ENCODE measurements at regions not wholly inside any gene's neighbourhood (a gene's known extent, or its start where the extent isn't known, plus 50 kb on each side); places are given as distances from the start of the nearest gene placed in this dataset.

DNA sequence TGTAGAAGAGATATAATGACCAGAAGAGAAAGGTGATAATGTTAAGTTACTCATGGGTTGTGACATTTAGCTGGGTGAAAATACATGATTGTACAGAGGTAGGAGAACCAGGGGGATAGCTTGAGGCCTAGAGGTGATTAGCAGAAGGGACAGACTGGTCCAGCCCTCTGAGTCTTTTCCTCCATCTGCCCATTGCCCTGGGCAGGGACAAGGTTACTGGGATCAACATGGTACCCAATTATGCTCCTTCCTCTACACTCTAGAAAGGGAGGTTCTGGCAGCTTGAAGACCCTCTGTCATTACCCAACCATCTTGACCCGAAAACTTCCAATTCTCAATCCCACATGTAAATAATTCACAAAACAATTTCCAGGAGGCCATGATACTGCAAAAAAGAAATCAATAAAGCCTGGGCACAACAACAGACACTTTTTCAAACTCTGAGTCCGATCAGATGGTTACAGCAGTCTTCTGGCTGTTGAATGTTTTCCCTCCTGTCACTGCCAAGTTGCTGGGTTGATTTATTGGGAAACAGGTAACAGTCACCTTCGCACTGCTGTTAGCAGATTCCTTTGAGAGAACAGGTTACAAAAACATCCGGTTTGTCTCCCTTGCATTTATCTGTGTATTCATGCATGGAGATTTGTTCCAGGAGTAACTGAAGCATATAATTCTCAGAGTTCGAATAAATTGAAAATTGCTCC lies 239.1 kb upstream of the HTR2A start:
- TF ChIP-seq POLR2A (IDR thresholded peaks at IDR 0.05): no peak
- TF ChIP-seq, protein P1, sequence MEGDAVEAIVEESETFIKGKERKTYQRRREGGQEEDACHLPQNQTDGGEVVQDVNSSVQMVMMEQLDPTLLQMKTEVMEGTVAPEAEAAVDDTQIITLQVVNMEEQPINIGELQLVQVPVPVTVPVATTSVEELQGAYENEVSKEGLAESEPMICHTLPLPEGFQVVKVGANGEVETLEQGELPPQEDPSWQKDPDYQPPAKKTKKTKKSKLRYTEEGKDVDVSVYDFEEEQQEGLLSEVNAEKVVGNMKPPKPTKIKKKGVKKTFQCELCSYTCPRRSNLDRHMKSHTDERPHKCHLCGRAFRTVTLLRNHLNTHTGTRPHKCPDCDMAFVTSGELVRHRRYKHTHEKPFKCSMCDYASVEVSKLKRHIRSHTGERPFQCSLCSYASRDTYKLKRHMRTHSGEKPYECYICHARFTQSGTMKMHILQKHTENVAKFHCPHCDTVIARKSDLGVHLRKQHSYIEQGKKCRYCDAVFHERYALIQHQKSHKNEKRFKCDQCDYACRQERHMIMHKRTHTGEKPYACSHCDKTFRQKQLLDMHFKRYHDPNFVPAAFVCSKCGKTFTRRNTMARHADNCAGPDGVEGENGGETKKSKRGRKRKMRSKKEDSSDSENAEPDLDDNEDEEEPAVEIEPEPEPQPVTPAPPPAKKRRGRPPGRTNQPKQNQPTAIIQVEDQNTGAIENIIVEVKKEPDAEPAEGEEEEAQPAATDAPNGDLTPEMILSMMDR (IDR thresholded peaks at IDR 0.05): no peak
- intact Hi-C loops (cut with DNase I): no loop called here
- Histone ChIP-seq H3K27ac (no peak overlapping the region), H3K4me1 (no peaks in the 10 kb centered on the region), H3K9me3 (no peaks in the 10 kb centered on the region), H3K27me3 (no peaks in the 10 kb centered on the region), H3K36me3 (no peaks in the 10 kb centered on the region), H3K4me3 (no peak overlapping the region)
- WGBS, 4 donors: 71 to 79% (median 75%) methylated on average over 5 of the region's 5 CpGs
- ATAC-seq (no peak), DNase-seq (no peak)

DNA sequence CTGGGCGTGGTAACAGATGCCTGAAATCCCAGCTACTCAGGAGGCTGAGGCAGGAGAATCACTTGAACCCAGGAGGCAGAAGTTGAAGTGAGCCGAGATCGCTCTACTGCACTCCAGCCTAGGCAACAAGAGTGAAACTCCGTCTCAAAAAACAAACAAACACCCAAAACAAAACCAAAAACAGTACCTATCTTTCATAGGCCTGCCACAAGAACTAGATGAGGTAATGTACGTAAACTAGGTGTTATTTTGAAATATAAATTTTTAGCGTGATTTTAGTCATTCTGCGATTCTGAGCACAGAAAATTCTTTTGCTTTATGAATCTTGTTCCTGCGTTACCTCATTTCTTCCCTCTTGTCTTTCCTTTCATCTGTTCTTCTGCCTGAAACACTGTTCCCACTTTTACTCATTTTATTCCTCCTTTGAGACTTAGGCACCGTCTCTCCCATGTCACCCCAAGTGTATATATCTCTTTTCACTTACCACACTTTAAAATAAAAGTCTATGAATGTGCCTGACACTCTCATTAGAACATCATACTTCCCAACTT lies 238.2 kb upstream of the HTR2A start:
- intact Hi-C loops (cut with DNase I): no loop called here
- H3K9me3 ChIP-seq: no peaks in the 10 kb centered on the region
- H3K4me3 ChIP-seq: no peak overlapping the region
- DNase-seq (no peak), ATAC-seq (no peak)
- no peaks in the 10 kb centered on the region for H3K36me3 ChIP-seq
- no peaks in the 10 kb centered on the region for H3K27me3 ChIP-seq
- WGBS, 4 donors: 77 to 88% (median 79%) methylated on average over 9 of the region's 9 CpGs
- no peaks in the 10 kb centered on the region for H3K4me1 ChIP-seq
- H3K27ac ChIP-seq: no peak overlapping the region
- TF ChIP-seq POLR2A (IDR thresholded peaks at IDR 0.05): no peak
- TF ChIP-seq, protein P1 (IDR thresholded peaks at IDR 0.05): no peak

DNA sequence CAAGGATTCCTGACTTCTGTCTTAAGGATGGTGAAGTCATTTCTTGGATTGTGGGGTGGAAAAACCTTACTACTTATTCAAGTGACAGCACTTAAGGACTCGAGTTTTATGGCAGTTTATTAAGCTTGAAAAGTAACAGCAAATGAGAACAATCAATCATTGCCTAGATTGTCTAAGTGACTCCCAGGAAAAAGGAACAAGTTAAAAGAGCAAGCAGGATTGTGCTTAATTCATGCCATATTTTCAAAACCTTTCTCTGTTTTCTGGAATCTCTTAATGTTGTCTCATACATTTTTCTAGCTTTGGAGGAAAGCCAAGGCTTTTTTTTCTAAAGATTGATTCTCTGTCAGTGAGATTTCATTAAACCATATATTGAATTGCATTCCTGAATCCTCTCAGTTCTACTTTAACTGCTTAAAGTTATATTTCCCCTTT lies 236.2 kb upstream of the HTR2A start:
- WGBS, 4 donors: 29 to 42% (median 35%) methylated on average over 1 of the region's 1 CpG
- no peaks in the 10 kb centered on the region for H3K9me3 ChIP-seq
- no peak overlapping the region for H3K4me3 ChIP-seq
- intact Hi-C loops (cut with DNase I): no loop called here
- no peaks in the 10 kb centered on the region for H3K27me3 ChIP-seq
- DNase-seq (no peak), ATAC-seq (no peak)
- H3K27ac ChIP-seq: no peak overlapping the region
- H3K36me3 ChIP-seq: no peaks in the 10 kb centered on the region
- no peaks in the 10 kb centered on the region for H3K4me1 ChIP-seq
- no peak for TF ChIP-seq POLR2A (IDR thresholded peaks at IDR 0.05)
- TF ChIP-seq, protein P1 (IDR thresholded peaks at IDR 0.05): no peak

- 71 to 77% (median 75%) methylated on average over 2 of the region's 2 CpGs for WGBS, 4 donors
- Histone ChIP-seq H3K27me3 (no peaks in the 10 kb centered on the region), H3K9me3 (no peaks in the 10 kb centered on the region), H3K27ac (no peak overlapping the region), H3K4me1 (no peaks in the 10 kb centered on the region), H3K36me3 (no peaks in the 10 kb centered on the region), H3K4me3 (no peak overlapping the region)
- ATAC-seq: no peak
- intact Hi-C loops (cut with DNase I): no loop called here
- TF ChIP-seq, protein P1 (IDR thresholded peaks at IDR 0.05): no peak
- no peak for DNase-seq
Observed at GRCh38 chr13:47129461-47129860, 232.6 kb upstream of the HTR2A start.

Data from heart left ventricle (tissue), 16 donors.